ENCODE measurements at regions not wholly inside any gene's neighbourhood (a gene's known extent, or its start where the extent isn't known, plus 50 kb on each side); places are given as distances from the start of the nearest gene placed in this dataset.
"Not testable (repeated sequence)": the region's sequence is repeated elsewhere in the genome, so short reads cannot be mapped to it uniquely, and the experiment has no call there.

GRCh38 chr13:50283017-50283416 lies 267.8 kb downstream of the KCNRG start:
- 66 to 81% (median 70%) methylated on average over 2 of the region's 2 CpGs for whole genome bisulfite sequencing, 3 donors
- Histone ChIP-seq H3K4me3 (ENCODE audit: low read depth in 1 of 3, low read length in 3 of 3) (no peak overlapping the region), H3K36me3 (ENCODE audit: control insufficient read depth in 3 of 3, insufficient read depth in 2 of 3, low read depth in 1 of 3, low read length in 3 of 3) (no peaks in the 10 kb centered on the region), H3K4me1 (ENCODE audit: control insufficient read depth in 3 of 3, insufficient read depth in 2 of 3, low read depth in 1 of 3, low read length in 2 of 3) (no peaks in the 10 kb centered on the region), H3K27me3 (ENCODE audit: control insufficient read depth in 3 of 3, insufficient read depth in 3 of 3, low read length in 3 of 3) (no peaks in the 10 kb centered on the region), H3K27ac (ENCODE audit: low read depth in 1 of 3, low read length in 2 of 3) (no peak overlapping the region), H3K9me3 (ENCODE audit: control insufficient read depth in 2 of 2, insufficient read depth in 1 of 2, low read depth in 1 of 2, low read length in 1 of 2) (no peaks in the 10 kb centered on the region)
- DNase-seq = no peak
- FAIRE-seq = no peak

GRCh38 chr13:50284540-50284939 lies 269.3 kb downstream of the KCNRG start:
- H3K4me1 ChIP-seq (ENCODE audit: control insufficient read depth in 3 of 3, insufficient read depth in 2 of 3, low read depth in 1 of 3, low read length in 2 of 3) = no peaks in the 10 kb centered on the region
- DNase-seq = no peak
- H3K4me3 ChIP-seq (ENCODE audit: low read depth in 1 of 3, low read length in 3 of 3) = no peak overlapping the region
- H3K27ac ChIP-seq (ENCODE audit: low read depth in 1 of 3, low read length in 2 of 3) = no peak overlapping the region
- H3K36me3 ChIP-seq (ENCODE audit: control insufficient read depth in 3 of 3, insufficient read depth in 2 of 3, low read depth in 1 of 3, low read length in 3 of 3) = no peaks in the 10 kb centered on the region
- H3K27me3 ChIP-seq (ENCODE audit: control insufficient read depth in 3 of 3, insufficient read depth in 3 of 3, low read length in 3 of 3) = no peaks in the 10 kb centered on the region
- WGBS, 3 donors = 48 to 81% (median 52%) methylated on average over 2 of the region's 2 CpGs
- FAIRE-seq = no peak
- peaks cover 0 to 4% of the 10 kb centered on the region in 2 donors for H3K9me3 ChIP-seq (ENCODE audit: control insufficient read depth in 2 of 2, insufficient read depth in 1 of 2, low read depth in 1 of 2, low read length in 1 of 2)

- Histone ChIP-seq H3K27me3 (ENCODE audit: control insufficient read depth in 3 of 3, insufficient read depth in 3 of 3, low read length in 3 of 3) (no peaks in the 10 kb centered on the region), H3K36me3 (ENCODE audit: control insufficient read depth in 3 of 3, insufficient read depth in 2 of 3, low read depth in 1 of 3, low read length in 3 of 3) (no peaks in the 10 kb centered on the region), H3K27ac (ENCODE audit: low read depth in 1 of 3, low read length in 2 of 3) (no peak overlapping the region), H3K4me1 (ENCODE audit: control insufficient read depth in 3 of 3, insufficient read depth in 2 of 3, low read depth in 1 of 3, low read length in 2 of 3) (no peaks in the 10 kb centered on the region), H3K4me3 (ENCODE audit: low read depth in 1 of 3, low read length in 3 of 3) (no peak overlapping the region), H3K9me3 (ENCODE audit: control insufficient read depth in 2 of 2, insufficient read depth in 1 of 2, low read depth in 1 of 2, low read length in 1 of 2) (peaks cover 0 to 4% of the 10 kb centered on the region in 2 donors)
- FAIRE-seq (no peak), DNase-seq (no peak)
- 85 to 89% (median 88%) methylated on average over 3 of the region's 3 CpGs for WGBS, 3 donors
These were observed 270.0 kb downstream of the KCNRG start for GRCh38 chr13:50285283-50285682.

- Histone ChIP-seq H3K36me3 (ENCODE audit: control insufficient read depth in 3 of 3, insufficient read depth in 2 of 3, low read depth in 1 of 3, low read length in 3 of 3) (no peaks in the 10 kb centered on the region), H3K9me3 (ENCODE audit: control insufficient read depth in 2 of 2, insufficient read depth in 1 of 2, low read depth in 1 of 2, low read length in 1 of 2) (peaks cover 0 to 4% of the 10 kb centered on the region in 2 donors), H3K27ac (ENCODE audit: low read depth in 1 of 3, low read length in 2 of 3) (no peak overlapping the region), H3K27me3 (ENCODE audit: control insufficient read depth in 3 of 3, insufficient read depth in 3 of 3, low read length in 3 of 3) (no peaks in the 10 kb centered on the region), H3K4me3 (ENCODE audit: low read depth in 1 of 3, low read length in 3 of 3) (no peak overlapping the region), H3K4me1 (ENCODE audit: control insufficient read depth in 3 of 3, insufficient read depth in 2 of 3, low read depth in 1 of 3, low read length in 2 of 3) (no peaks in the 10 kb centered on the region)
- DNase-seq (no peak), FAIRE-seq (no peak)
- WGBS, 3 donors = 66 to 78% (median 71%) methylated on average over 3 of the region's 3 CpGs
These were observed 271.1 kb downstream of the KCNRG start for GRCh38 chr13:50286324-50286723.

GRCh38 chr13:50290186-50290585 lies 274.9 kb downstream of the KCNRG start:
- Histone ChIP-seq H3K4me1 (ENCODE audit: control insufficient read depth in 3 of 3, insufficient read depth in 2 of 3, low read depth in 1 of 3, low read length in 2 of 3) (no peaks in the 10 kb centered on the region), H3K4me3 (ENCODE audit: low read depth in 1 of 3, low read length in 3 of 3) (no peak overlapping the region), H3K36me3 (ENCODE audit: control insufficient read depth in 3 of 3, insufficient read depth in 2 of 3, low read depth in 1 of 3, low read length in 3 of 3) (no peaks in the 10 kb centered on the region), H3K27ac (ENCODE audit: low read depth in 1 of 3, low read length in 2 of 3) (no peak overlapping the region), H3K9me3 (ENCODE audit: control insufficient read depth in 2 of 2, insufficient read depth in 1 of 2, low read depth in 1 of 2, low read length in 1 of 2) (peaks cover 0 to 4% of the 10 kb centered on the region in 2 donors), H3K27me3 (ENCODE audit: control insufficient read depth in 3 of 3, insufficient read depth in 3 of 3, low read length in 3 of 3) (no peaks in the 10 kb centered on the region)
- FAIRE-seq (no peak), DNase-seq (no peak)
- WGBS, 3 donors = 70 to 90% (median 89%) methylated on average over 1 of the region's 1 CpG

GRCh38 chr13:50291611-50292010 lies 276.4 kb downstream of the KCNRG start:
- FAIRE-seq (no peak), DNase-seq (no peak)
- WGBS, 3 donors = 42 to 76% (median 63%) methylated on average over 2 of the region's 2 CpGs
- H3K36me3 ChIP-seq (ENCODE audit: control insufficient read depth in 3 of 3, insufficient read depth in 2 of 3, low read depth in 1 of 3, low read length in 3 of 3) = no peaks in the 10 kb centered on the region
- H3K27ac ChIP-seq (ENCODE audit: low read depth in 1 of 3, low read length in 2 of 3) = no peak overlapping the region
- no peaks in the 10 kb centered on the region for H3K27me3 ChIP-seq (ENCODE audit: control insufficient read depth in 3 of 3, insufficient read depth in 3 of 3, low read length in 3 of 3)
- H3K4me3 ChIP-seq (ENCODE audit: low read depth in 1 of 3, low read length in 3 of 3) = no peak overlapping the region
- H3K9me3 ChIP-seq (ENCODE audit: control insufficient read depth in 2 of 2, insufficient read depth in 1 of 2, low read depth in 1 of 2, low read length in 1 of 2) = peaks cover 0 to 4% of the 10 kb centered on the region in 2 donors
- H3K4me1 ChIP-seq (ENCODE audit: control insufficient read depth in 3 of 3, insufficient read depth in 2 of 3, low read depth in 1 of 3, low read length in 2 of 3) = no peaks in the 10 kb centered on the region

GRCh38 chr13:50292081-50292480 lies 276.8 kb downstream of the KCNRG start:
- Histone ChIP-seq H3K4me1 (ENCODE audit: control insufficient read depth in 3 of 3, insufficient read depth in 2 of 3, low read depth in 1 of 3, low read length in 2 of 3) (no peaks in the 10 kb centered on the region), H3K4me3 (ENCODE audit: low read depth in 1 of 3, low read length in 3 of 3) (no peak overlapping the region), H3K36me3 (ENCODE audit: control insufficient read depth in 3 of 3, insufficient read depth in 2 of 3, low read depth in 1 of 3, low read length in 3 of 3) (no peaks in the 10 kb centered on the region), H3K9me3 (ENCODE audit: control insufficient read depth in 2 of 2, insufficient read depth in 1 of 2, low read depth in 1 of 2, low read length in 1 of 2) (peaks cover 0 to 4% of the 10 kb centered on the region in 2 donors), H3K27me3 (ENCODE audit: control insufficient read depth in 3 of 3, insufficient read depth in 3 of 3, low read length in 3 of 3) (no peaks in the 10 kb centered on the region), H3K27ac (ENCODE audit: low read depth in 1 of 3, low read length in 2 of 3) (no peak overlapping the region)
- FAIRE-seq (no peak), DNase-seq (peak in 1 of 2 donors; percentile 7)
- WGBS, 3 donors = 47 to 61% (median 59%) methylated on average over 1 of the region's 1 CpG

GRCh38 chr13:50294425-50294824 lies 279.2 kb downstream of the KCNRG start:
- not testable (repeated sequence) for H3K36me3 ChIP-seq (ENCODE audit: control insufficient read depth in 3 of 3, insufficient read depth in 2 of 3, low read depth in 1 of 3, low read length in 3 of 3); DNase-seq; H3K27me3 ChIP-seq (ENCODE audit: control insufficient read depth in 3 of 3, insufficient read depth in 3 of 3, low read length in 3 of 3); H3K4me3 ChIP-seq (ENCODE audit: low read depth in 1 of 3, low read length in 3 of 3); H3K27ac ChIP-seq (ENCODE audit: low read depth in 1 of 3, low read length in 2 of 3); H3K4me1 ChIP-seq (ENCODE audit: control insufficient read depth in 3 of 3, insufficient read depth in 2 of 3, low read depth in 1 of 3, low read length in 2 of 3); H3K9me3 ChIP-seq (ENCODE audit: control insufficient read depth in 2 of 2, insufficient read depth in 1 of 2, low read depth in 1 of 2, low read length in 1 of 2); FAIRE-seq
- 72 to 93% (median 74%) methylated on average over 4 of the region's 4 CpGs for WGBS, 3 donors

GRCh38 chr13:50299546-50300249 lies 284.5 kb downstream of the KCNRG start:
- DNase-seq (peak in 1 of 2 donors; percentile 13), FAIRE-seq (no peak)
- no peaks in the 10 kb centered on the region for H3K27me3 ChIP-seq (ENCODE audit: control insufficient read depth in 3 of 3, insufficient read depth in 3 of 3, low read length in 3 of 3)
- H3K9me3 ChIP-seq (ENCODE audit: control insufficient read depth in 2 of 2, insufficient read depth in 1 of 2, low read depth in 1 of 2, low read length in 1 of 2) = no peaks in the 10 kb centered on the region
- H3K27ac ChIP-seq (ENCODE audit: low read depth in 1 of 3, low read length in 2 of 3) = no peak overlapping the region
- WGBS, 3 donors = 83 to 89% (median 88%) methylated on average over 3 of the region's 3 CpGs
- H3K36me3 ChIP-seq (ENCODE audit: control insufficient read depth in 3 of 3, insufficient read depth in 2 of 3, low read depth in 1 of 3, low read length in 3 of 3) = no peaks in the 10 kb centered on the region
- no peak overlapping the region for H3K4me3 ChIP-seq (ENCODE audit: low read depth in 1 of 3, low read length in 3 of 3)
- H3K4me1 ChIP-seq (ENCODE audit: control insufficient read depth in 3 of 3, insufficient read depth in 2 of 3, low read depth in 1 of 3, low read length in 2 of 3) = no peaks in the 10 kb centered on the region
